CD4-positive, alpha-beta T cell treated with Interleukin-15 for 4 hours (primary cell): ENCODE measurements at regions not wholly inside any gene's neighbourhood (a gene's known extent, or its start where the extent isn't known, plus 50 kb on each side); places are given as distances from the start of the nearest gene placed in this dataset.
"Not testable (repeated sequence)": the region's sequence is repeated elsewhere in the genome, so short reads cannot be mapped to it uniquely, and the experiment has no call there.

ENCODE experiments used
- DNase-seq: peaks from one replicate; pipeline ENCODE4 v3.0.0-alpha.2; 2020; ENCODE audit warnings: low spot score

GRCh38 chr6:126206504-126207246, 133.2 kb upstream of the CENPW start:
- no peak for DNase-seq

DNA sequence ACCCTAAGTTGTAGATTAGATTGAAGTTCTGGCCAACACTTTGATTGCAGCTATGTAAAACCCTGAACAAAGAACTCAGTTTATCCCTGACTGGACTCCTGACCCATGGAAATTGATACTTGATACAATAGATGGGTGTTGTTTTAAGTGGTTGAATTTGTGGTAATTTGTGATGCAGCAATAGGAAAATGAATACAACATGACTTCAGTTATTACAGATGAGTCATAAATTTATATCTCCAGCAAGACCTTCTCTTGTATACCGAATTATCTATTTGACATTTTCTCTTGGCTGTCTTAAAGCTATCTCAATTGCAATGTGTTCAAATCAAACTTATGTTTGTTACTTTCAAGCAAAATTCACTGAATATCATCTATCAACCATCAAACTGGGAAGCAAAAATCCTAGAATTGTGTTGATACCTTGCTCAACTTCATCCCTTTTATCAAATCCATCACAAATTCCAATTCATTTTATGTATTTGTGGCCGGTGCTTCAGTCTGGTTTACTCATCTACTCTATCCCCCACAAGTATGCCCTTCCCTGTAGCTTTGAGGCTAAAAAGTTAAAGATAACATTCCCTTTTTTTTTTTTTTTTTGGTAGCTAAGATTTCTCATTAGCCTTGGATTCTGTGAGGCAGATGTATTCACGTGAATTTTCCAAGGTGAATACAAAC, 129.4 kb upstream of the CENPW start:
- no peak for DNase-seq

GRCh38 chr6:126217497-126217896, 122.4 kb upstream of the CENPW start:
- no peak for DNase-seq

DNA sequence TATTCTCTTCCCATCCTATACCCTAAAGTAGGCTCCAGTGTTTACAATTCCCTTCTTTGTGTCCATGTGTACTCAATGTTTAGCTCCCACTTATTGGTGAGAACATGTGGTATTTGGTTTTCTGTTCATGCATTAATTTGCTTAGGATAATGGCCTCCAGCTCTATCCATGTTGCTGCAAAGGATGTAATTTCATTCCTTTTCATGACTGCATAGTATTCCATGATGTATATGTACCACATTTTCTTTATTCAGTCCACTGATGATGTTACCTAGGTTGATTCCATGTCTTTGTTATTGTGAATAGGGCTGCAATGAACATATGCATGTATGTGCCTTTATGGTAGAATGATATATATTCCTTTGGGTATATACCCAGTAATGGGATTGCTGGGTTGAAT, 119.0 kb upstream of the CENPW start:
- not testable (repeated sequence) for DNase-seq

DNA sequence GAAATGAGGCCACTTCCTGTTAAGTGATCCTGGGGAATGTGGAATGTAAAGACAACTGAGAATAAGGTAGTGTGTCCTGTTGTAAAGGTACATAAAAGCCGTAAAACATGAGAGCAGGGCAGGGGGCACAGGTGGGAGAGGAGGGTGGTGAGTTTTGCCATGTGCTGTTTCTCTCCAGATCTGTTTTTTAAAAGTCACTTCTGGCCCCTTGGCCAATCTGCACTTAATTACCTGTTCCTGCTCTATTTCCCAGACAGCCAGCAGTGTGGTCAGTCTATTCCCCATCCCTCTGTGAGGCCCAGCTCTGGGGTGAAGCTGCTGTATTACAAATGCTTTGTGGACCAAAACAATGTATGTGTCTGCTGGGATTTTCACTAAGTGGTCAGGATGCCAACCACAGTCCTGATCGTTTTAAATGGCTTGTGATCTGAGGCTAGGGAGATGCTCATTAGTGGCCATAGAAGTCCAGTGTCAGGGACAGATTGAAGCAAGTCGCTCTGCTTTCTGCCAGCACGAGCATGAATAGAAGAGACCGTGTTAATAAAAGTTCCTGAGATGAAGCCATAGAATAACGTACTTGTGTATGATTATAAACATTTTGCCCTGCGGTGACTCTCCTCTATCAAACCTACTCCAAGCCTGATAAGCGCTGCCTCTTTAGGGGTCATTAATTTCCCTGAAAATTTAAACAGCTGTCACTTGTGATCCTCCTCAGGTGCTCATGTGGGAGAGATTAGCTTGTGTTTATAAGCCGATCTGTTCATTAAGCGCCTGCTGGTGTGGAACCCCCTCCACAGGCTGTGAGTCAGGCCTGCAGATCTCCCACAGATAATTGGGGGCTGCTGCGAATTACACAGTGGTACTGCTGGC, 111.8 kb upstream of the CENPW start:
- no peak for DNase-seq

DNA sequence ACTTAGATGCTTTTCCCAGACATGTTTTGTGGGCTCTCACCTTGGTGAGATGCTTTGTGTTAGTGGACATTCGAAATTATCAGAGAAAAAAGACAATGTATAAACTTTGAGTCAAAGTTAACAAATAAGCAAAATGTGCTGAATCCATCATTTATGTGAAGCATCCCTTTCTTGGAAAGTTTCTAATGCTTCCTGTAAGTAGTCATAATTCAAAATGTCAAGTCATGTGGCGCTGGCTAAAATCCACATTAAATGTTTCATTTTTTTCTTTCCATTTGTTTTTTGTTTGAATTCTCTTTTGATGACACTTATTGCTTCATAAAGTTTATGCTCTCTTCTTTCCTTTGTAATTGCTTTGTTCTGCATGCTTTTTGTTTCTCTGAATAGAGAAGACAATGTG, 107.2 kb upstream of the CENPW start:
- no peak for DNase-seq

GRCh38 chr6:126233192-126233591, 106.7 kb upstream of the CENPW start:
- DNase-seq: no peak

GRCh38 chr6:126235363-126235762, 104.6 kb upstream of the CENPW start:
- DNase-seq: no peak

DNA sequence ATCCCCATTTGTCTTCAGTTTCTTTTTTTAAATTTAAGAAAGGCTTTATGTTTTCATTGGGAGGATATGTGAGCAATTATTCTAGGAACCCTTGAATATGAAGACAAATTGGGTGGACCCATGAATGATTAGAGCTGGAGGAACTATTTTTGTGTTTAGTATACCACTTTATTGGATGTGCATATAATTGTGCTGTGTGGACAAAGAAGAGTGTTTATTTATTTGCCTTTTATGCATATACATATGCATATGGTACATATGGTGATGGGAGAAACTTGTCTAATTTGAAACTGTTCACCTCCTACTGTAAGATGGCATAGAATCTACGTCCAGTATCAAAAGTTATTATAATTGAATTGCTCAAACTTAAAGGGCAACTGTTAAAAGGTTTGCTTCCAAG, 94.8 kb upstream of the CENPW start:
- no peak for DNase-seq

- no peak for DNase-seq
Observed at GRCh38 chr6:126252154-126252553, 87.8 kb upstream of the CENPW start.

DNA sequence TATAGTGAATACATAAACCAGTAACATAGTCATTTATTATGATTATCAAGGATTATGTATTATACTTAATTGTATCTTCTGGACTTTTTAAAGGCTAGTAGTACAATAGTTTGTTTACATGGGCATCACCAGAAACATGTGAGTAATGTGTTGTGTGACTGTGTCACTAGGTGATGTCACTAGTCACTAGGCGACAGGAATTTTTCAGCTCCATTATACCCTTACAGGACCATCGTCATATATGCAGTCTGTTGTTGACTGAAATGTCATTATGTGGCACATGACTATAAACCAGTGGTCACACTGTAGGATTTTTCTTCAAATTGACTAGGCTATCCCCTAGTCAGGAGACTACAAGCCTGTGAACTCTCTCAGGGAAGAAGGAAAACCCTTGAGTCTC, 86.5 kb upstream of the CENPW start:
- no peak for DNase-seq

- DNase-seq: no peak
Observed at GRCh38 chr6:126258150-126258549, 81.8 kb upstream of the CENPW start.

DNA sequence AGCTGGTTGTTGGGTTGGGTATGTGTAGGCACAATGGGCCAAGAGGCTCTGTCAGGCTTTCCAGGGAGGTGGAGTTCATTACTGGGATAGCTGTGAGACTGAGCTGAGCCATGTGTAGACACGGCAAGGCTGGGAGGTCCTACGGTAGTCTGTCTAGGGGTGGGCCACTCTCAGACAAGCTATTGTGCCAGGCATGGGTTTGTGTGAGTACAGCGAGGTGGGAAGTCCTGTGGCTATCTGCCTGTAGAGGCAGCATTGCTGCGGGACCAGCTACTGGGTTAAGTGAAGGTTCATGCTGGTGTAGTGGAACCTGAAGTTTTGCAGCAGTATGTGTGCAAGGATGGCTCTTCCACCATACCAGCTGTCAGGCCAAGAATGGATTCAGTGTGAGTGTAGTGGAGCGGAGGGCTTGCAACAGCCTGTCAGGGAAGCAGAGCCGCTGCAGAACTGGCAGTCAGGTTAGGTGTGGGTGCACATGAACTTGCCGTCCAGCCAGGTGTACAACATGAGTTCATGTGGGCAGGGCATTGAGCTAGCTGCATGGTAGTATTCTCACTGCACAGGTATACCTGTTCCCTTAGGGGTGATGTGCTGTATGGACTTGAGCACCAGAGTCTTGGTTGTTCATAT, 78.0 kb upstream of the CENPW start:
- DNase-seq: no peak

GRCh38 chr6:126264265-126264664, 75.7 kb upstream of the CENPW start:
- no peak for DNase-seq

DNA sequence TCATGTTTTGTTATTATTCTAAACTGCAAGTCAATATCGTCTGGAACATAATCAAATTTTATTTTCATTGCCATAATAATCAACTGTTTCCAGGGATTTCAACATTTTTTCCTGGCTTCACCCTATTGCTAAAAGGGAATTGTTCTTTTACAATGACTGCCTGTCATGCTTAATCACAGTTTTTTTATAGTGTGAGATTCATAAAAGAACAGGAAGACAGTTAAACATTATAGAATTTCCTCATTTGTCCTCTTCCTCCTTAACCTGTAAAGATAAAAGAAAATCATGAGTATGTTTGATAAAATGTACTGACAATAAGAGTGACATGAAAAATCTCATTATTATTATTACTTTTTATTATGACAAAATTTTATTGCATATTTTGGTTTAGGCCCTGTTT, 73.3 kb upstream of the CENPW start:
- DNase-seq: no peak

DNA sequence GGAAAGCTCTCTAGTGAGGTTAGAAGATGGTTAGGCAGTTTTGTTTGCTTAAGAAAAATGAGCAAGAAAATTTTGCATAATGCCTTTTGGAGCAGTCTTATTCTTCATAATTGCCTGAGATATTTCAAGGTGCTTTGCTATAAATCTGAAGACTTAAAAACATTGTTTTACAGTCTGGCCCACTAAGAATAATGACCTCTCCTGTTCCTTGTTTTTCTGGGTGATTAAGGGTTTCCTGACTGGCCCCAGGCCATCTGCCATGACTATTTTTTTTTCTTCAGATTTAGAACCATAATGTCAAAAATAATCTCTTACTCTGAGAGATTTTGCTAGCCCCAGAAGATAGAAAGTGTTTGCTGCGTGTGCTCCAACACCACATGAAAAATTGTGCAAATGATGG, 72.3 kb upstream of the CENPW start:
- no peak for DNase-seq

GRCh38 chr6:126268092-126268491, 71.8 kb upstream of the CENPW start:
- no peak for DNase-seq

DNA sequence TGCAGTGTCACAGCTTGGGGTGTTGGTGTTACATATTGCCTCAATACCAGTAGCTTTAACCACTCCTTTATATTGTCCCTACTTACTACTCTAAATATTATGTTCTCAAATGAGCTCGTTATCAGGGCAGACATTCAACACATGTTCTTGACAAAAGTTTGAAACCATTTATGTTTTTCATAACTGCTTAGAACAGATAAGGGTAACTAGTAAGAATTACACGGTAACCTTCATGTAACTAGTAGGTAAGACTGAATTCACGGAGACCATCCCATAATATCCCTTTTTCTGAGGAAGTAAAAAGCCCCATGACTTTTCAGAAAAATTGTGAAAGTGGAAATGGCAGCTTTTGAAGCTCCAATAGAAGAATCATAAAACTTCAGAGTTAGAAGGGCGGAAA, 59.6 kb upstream of the CENPW start:
- no peak for DNase-seq

DNA sequence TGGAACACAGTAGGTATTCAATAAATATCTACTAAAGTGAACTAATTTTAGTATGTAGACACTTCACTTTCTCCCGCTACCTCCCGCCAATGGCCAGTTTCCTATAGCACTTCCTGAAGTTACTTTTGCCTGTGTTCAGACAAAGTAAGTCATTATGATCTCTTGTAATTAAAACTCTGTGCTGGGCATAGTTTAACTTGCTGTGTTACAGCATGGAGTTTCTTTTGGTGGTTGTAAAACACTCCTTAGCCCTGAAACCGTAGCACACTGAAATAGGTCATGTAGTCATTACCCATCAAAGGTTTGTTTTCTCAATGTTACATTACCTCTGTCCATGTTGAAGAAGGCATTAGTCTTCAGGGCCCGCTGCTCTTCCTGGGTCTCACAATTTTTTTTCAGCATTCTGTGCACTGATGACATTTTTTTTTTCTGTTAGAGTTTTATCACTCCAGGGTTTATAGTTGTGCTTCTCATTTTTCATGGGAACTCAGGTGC, 54.0 kb upstream of the CENPW start:
- no peak for DNase-seq
